ENCODE measurements at regions not wholly inside any gene's neighbourhood (a gene's known extent, or its start where the extent isn't known, plus 50 kb on each side); places are given as distances from the start of the nearest gene placed in this dataset.

GRCh38 chr11:114758627-114759026 lies 80.3 kb downstream of the NXPE2 start:
- no peak for DNase-seq (ENCODE audit: low read depth in 1 of 2, low spot score in 2 of 2)
- Histone ChIP-seq H3K27me3 (replicated peaks) (no peaks in the 10 kb centered on the region), H3K4me3 (no peak overlapping the region), H3K27ac (no peak overlapping the region), H3K9me3 (replicated peaks) (no peaks in the 10 kb centered on the region), H3K4me1 (replicated peaks) (no peaks in the 10 kb centered on the region), H3K36me3 (no peaks in the 10 kb centered on the region)

GRCh38 chr11:114762408-114762807 lies 84.1 kb downstream of the NXPE2 start:
- Histone ChIP-seq H3K27me3 (replicated peaks) (no peaks in the 10 kb centered on the region), H3K4me3 (no peak overlapping the region), H3K9me3 (replicated peaks) (no peaks in the 10 kb centered on the region), H3K27ac (no peak overlapping the region), H3K36me3 (no peaks in the 10 kb centered on the region), H3K4me1 (replicated peaks) (no peaks in the 10 kb centered on the region)
- DNase-seq (ENCODE audit: low read depth in 1 of 2, low spot score in 2 of 2) = peak; percentile 9 to 45

DNA sequence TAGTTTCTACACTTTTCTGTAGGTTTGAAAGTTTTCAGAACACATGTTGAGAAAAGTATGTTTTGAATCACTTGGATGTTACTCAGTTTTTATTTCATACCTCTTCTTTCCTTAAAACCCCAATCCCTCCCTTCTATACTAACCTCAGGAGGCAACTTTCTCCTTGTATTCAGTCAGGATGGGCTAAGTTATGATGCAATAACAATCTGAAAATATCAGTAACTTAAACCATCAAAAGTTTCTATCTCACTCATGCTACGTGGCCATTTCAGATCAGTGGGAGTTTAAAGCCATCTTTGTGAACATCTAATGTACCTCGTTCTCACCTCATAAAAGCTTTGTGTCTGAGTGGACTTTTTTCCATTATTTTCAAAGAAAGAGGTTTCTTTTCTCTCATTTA lies 86.2 kb downstream of the NXPE2 start:
- Histone ChIP-seq H3K27ac (no peak overlapping the region), H3K4me1 (replicated peaks) (no peaks in the 10 kb centered on the region), H3K27me3 (replicated peaks) (no peaks in the 10 kb centered on the region), H3K9me3 (replicated peaks) (no peaks in the 10 kb centered on the region), H3K36me3 (no peaks in the 10 kb centered on the region), H3K4me3 (no peak overlapping the region)
- DNase-seq (ENCODE audit: low read depth in 1 of 2, low spot score in 2 of 2) = no peak

- H3K36me3 ChIP-seq = no peaks in the 10 kb centered on the region
- no peaks in the 10 kb centered on the region for H3K9me3 ChIP-seq (replicated peaks)
- H3K4me3 ChIP-seq = no peak overlapping the region
- H3K4me1 ChIP-seq (replicated peaks) = no peaks in the 10 kb centered on the region
- no peak overlapping the region for H3K27ac ChIP-seq
- no peak for DNase-seq (ENCODE audit: low read depth in 1 of 2, low spot score in 2 of 2)
- no peaks in the 10 kb centered on the region for H3K27me3 ChIP-seq (replicated peaks)
Observed at GRCh38 chr11:114771172-114771571, 92.8 kb downstream of the NXPE2 start.

DNA sequence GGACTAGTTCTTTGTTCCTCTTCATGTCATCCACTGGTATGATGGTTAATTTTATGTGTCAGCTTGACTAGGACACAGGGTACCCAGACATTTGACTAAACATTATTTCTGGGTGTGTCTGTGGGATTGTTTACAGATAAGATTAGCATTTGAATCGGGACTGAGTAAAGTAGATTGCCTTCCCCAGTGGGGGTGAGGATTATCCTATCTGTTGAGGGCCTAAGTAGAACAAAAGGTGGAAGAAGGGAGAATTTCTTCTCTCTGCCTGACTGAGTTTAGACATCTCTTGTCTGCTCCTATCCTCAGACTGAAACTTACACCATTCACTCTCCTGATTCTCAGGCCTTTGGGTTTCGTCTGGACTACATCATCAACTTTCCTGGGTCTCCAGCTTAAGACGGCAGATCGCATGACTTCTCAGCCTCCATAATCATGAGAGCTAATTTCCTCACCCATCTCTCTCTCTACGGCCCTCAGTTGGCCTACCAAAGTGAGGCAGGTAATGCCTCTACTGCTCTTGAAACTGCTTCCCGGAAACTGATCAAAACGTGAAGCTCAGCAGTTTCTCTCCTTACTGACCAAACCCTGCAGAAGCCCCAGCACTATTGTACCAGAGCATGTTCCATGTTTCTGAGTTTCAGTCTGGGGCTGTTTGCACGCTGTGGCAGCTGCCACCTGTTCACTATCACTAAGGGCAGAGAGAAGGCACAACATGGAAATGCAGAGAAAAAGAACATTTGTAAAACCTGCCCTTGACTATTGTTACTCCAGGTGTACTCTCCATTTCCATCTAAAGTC lies 95.4 kb downstream of the NXPE2 start:
- no peaks in the 10 kb centered on the region for H3K27me3 ChIP-seq (replicated peaks)
- no peaks in the 10 kb centered on the region for H3K4me1 ChIP-seq (replicated peaks)
- H3K36me3 ChIP-seq = no peaks in the 10 kb centered on the region
- no peak overlapping the region for H3K27ac ChIP-seq
- no peaks in the 10 kb centered on the region for H3K9me3 ChIP-seq (replicated peaks)
- no peak overlapping the region for H3K4me3 ChIP-seq
- DNase-seq (ENCODE audit: low read depth in 1 of 2, low spot score in 2 of 2) = no peak

DNA sequence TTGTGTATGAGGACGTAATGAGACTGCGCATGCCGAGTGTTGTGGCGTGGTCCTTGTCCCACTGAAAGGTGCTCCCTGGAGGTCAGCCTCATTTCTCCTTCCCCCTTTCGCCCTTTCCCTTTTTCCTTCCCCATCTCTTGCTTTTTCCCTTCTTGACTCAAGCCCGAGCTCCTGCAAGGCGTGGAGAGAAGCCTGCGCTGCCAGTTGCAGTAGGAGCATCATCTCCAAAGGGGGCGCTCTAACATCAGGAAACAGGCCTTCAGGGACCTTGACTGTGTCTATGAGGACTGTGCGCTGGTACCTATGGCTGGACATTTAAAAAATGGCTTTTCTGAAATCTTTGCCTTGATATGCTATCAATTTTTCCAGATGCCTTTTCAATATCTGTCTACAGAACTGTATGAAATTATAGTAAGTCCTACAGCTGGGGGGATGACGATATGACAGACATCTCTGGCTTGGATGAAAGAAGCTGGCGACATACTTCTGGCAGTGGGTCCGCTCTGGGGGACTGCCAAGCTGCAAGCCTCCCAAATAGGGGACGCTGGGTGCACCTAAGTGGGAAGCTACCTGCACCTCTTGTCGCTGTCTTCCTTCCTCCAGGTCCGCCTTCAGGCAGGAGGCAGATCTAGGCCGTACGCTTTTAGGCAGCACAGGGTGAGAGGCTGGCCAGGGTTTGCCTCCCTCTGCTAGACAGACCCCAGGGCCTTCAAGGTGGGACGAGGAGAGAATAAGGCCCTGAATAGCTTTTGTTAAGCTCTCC lies 96.5 kb downstream of the NXPE2 start:
- Histone ChIP-seq H3K36me3 (no peaks in the 10 kb centered on the region), H3K27me3 (replicated peaks) (no peaks in the 10 kb centered on the region), H3K4me1 (replicated peaks) (no peaks in the 10 kb centered on the region), H3K27ac (no peak overlapping the region), H3K9me3 (replicated peaks) (no peaks in the 10 kb centered on the region), H3K4me3 (no peak overlapping the region)
- DNase-seq (ENCODE audit: low read depth in 1 of 2, low spot score in 2 of 2) = peak in 1 of 2 experiments; percentile 6

DNA sequence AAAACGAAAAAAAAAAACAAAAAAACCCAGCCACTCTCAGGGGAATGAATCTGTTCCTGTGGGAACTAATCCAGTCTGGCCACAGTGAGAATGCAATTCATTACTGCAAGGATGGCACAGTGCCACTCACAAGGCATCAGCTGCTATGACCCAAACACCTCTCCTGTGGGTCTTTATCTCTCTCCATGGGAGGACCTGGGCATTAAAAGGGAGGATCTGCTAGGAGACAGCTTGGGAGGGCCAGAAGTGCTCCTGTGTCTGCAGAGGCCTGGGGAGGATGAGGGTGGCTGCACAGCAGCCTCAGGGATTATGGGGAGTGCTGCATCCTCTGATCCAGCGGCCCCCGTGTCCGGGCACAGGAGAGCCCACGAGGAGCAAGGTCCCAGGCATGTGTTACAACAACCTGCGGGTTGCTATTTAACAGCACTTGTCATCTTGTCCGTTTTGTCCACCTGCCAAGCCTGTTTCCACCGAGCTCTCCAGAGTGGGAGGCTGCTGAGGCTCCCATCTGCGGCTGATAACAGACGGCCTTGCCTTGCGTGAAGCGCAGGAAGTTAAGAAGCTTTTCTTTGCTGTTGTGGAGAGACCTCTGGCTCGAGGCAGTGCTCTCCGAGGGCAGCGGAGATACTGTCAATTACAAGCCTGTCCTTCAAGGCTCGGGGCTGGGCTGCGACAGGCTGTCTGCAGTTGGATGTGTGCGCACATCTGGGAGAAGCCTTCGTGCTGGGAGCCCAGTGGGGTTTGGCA lies 97.7 kb downstream of the NXPE2 start:
- Histone ChIP-seq H3K4me3 (no peak overlapping the region), H3K9me3 (replicated peaks) (no peaks in the 10 kb centered on the region), H3K27ac (no peak overlapping the region), H3K36me3 (no peaks in the 10 kb centered on the region), H3K4me1 (replicated peaks) (no peaks in the 10 kb centered on the region), H3K27me3 (replicated peaks) (no peaks in the 10 kb centered on the region)
- no peak for DNase-seq (ENCODE audit: low read depth in 1 of 2, low spot score in 2 of 2)

- DNase-seq (ENCODE audit: low read depth in 1 of 2, low spot score in 2 of 2) = no peak
- H3K4me3 ChIP-seq = no peak overlapping the region
- H3K4me1 ChIP-seq (replicated peaks) = no peaks in the 10 kb centered on the region
- H3K27ac ChIP-seq = no peak overlapping the region
- H3K36me3 ChIP-seq = no peaks in the 10 kb centered on the region
- H3K27me3 ChIP-seq (replicated peaks) = no peaks in the 10 kb centered on the region
- no peaks in the 10 kb centered on the region for H3K9me3 ChIP-seq (replicated peaks)
Observed at GRCh38 chr11:114776956-114777355, 98.6 kb downstream of the NXPE2 start.

- no peaks in the 10 kb centered on the region for H3K9me3 ChIP-seq (replicated peaks)
- no peak overlapping the region for H3K27ac ChIP-seq
- H3K36me3 ChIP-seq = no peaks in the 10 kb centered on the region
- H3K4me3 ChIP-seq = no peak overlapping the region
- H3K27me3 ChIP-seq (replicated peaks) = no peaks in the 10 kb centered on the region
- no peaks in the 10 kb centered on the region for H3K4me1 ChIP-seq (replicated peaks)
- DNase-seq (ENCODE audit: low read depth in 1 of 2, low spot score in 2 of 2) = no peak
Observed at GRCh38 chr11:114779189-114779588, 100.9 kb downstream of the NXPE2 start.

DNA sequence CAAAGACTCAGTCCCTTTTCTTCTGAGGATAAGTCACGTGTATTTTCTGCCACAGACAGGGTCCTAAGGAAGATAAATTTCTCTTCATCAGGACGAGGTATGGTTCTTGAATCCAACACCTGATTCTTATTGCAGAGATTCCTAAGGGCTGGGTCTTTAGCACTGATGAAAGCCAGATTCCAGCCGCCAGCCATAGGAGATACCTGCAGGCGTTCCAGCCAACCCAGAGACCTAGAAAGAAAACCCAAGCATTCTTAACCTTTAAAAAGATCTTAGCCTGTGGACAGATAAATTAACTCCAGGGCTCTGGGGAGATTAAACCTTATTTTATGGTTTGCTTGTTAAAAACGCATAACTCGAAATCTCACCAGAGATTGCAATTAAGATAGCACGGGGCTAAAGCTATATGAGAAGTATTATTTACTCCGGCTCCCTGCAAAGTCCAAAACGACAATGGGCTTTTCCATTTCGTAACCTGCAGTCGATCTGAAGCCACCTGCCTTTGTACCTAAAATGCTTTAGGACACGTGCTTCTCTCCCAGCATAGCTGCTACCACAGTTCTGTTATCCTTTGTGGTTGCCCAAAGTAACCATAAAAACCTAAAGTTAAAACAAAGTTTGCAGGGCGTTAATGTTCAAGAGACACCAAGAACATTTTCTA lies 104.5 kb downstream of the NXPE2 start:
- H3K27ac ChIP-seq = no peak overlapping the region
- H3K27me3 ChIP-seq (replicated peaks) = no peaks in the 10 kb centered on the region
- DNase-seq (ENCODE audit: low read depth in 1 of 2, low spot score in 2 of 2) = no peak
- no peaks in the 10 kb centered on the region for H3K36me3 ChIP-seq
- H3K4me1 ChIP-seq (replicated peaks) = no peaks in the 10 kb centered on the region
- no peaks in the 10 kb centered on the region for H3K9me3 ChIP-seq (replicated peaks)
- no peak overlapping the region for H3K4me3 ChIP-seq

DNA sequence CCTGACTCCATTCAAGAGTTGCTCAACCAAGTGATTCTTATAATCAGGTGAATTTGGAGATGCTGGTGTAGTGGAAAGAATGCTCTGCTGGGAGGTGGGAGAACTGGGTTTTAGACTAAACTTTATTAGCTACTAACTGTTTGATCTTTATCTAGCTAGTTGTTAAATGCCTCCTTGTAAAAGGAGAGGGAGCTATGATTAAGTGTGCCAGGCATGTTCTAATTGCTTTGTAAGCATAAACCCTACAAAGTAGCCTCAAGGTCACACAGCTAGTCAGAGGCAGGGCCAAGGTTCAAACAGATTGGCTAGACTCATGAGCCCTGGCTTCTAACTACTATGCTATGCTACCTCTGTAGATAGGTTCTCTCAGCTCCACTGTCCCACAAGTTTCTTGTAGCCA lies 105.5 kb downstream of the NXPE2 start:
- Histone ChIP-seq H3K4me3 (no peak overlapping the region), H3K9me3 (replicated peaks) (no peaks in the 10 kb centered on the region), H3K36me3 (no peaks in the 10 kb centered on the region), H3K27ac (no peak overlapping the region), H3K4me1 (replicated peaks) (no peaks in the 10 kb centered on the region), H3K27me3 (replicated peaks) (no peaks in the 10 kb centered on the region)
- DNase-seq (ENCODE audit: low read depth in 1 of 2, low spot score in 2 of 2) = no peak

GRCh38 chr11:114784216-114784615 lies 105.9 kb downstream of the NXPE2 start:
- Histone ChIP-seq H3K9me3 (replicated peaks) (no peaks in the 10 kb centered on the region), H3K27me3 (replicated peaks) (no peaks in the 10 kb centered on the region), H3K4me1 (replicated peaks) (no peaks in the 10 kb centered on the region), H3K4me3 (no peak overlapping the region), H3K36me3 (no peaks in the 10 kb centered on the region), H3K27ac (no peak overlapping the region)
- DNase-seq (ENCODE audit: low read depth in 1 of 2, low spot score in 2 of 2) = no peak

GRCh38 chr11:114784891-114785290 lies 106.6 kb downstream of the NXPE2 start:
- DNase-seq (ENCODE audit: low read depth in 1 of 2, low spot score in 2 of 2) = no peak
- no peaks in the 10 kb centered on the region for H3K9me3 ChIP-seq (replicated peaks)
- no peak overlapping the region for H3K27ac ChIP-seq
- H3K4me1 ChIP-seq (replicated peaks) = no peaks in the 10 kb centered on the region
- no peaks in the 10 kb centered on the region for H3K27me3 ChIP-seq (replicated peaks)
- no peak overlapping the region for H3K4me3 ChIP-seq
- H3K36me3 ChIP-seq = no peaks in the 10 kb centered on the region

Measured in SJSA1 (cell line).